ENCODE measurements at regions not wholly inside any gene's neighbourhood (a gene's known extent, or its start where the extent isn't known, plus 50 kb on each side); places are given as distances from the start of the nearest gene placed in this dataset.

- TF ChIP-seq POLR2A (IDR thresholded peaks at IDR 0.05), result no peak
- TF ChIP-seq CTCF (IDR thresholded peaks at IDR 0.05), result no peak
- no peak for TF ChIP-seq POLR2AphosphoS5 (IDR thresholded peaks at IDR 0.05)
These were observed 116.9 kb upstream of the FOXB1 start for GRCh38 chr15:59887211-59887610.

Data from transverse colon (tissue), 4 donors.